Activated CD4-positive, alpha-beta T cell treated with anti-CD3 and anti-CD28 coated beads, Interleukin-2, amount 10 ng/mL, durations not matched to agents 7 days and 5 days (primary cell): ENCODE measurements at regions not wholly inside any gene's neighbourhood (a gene's known extent, or its start where the extent isn't known, plus 50 kb on each side); places are given as distances from the start of the nearest gene placed in this dataset.

Source experiments
- CTCF ChIA-PET: fragments of 350-600 bp; sonication (Branson Sonifier 250); formaldehyde crosslinking; loops from one replicate; lab custom pipeline; 2021; ENCODE audit warnings: antibody characterized with exemption; lab: Charles Lee
- POLR2A ChIA-PET: fragments of 350-600 bp; sonication (Branson Sonifier 250); formaldehyde crosslinking; loops from one replicate; lab custom pipeline; 2021; ENCODE audit warnings: antibody characterized with exemption; lab: Charles Lee
- DNase-seq: peaks from one replicate; pipeline ENCODE4 v3.0.0-alpha.2; 2020
- H3K27ac Mint-ChIP-seq: one replicate; pipeline ENCODE4 v1.8.0; 2021; ENCODE audit warnings: mild to moderate bottlenecking, moderate library complexity, mixed read lengths
- H3K27me3 Mint-ChIP-seq: one replicate; pipeline ENCODE4 v1.8.0; 2021; ENCODE audit warnings: mixed read lengths
- H3K36me3 Mint-ChIP-seq: one replicate; pipeline ENCODE4 v1.8.0; 2021; ENCODE audit warnings: low read depth, mixed read lengths
- H3K4me1 Mint-ChIP-seq: one replicate; pipeline ENCODE4 v1.8.0; 2021; ENCODE audit warnings: mixed read lengths
- H3K4me3 Mint-ChIP-seq: one replicate; pipeline ENCODE4 v1.8.0; 2021; ENCODE audit warnings: mild to moderate bottlenecking, moderate library complexity, mixed read lengths
- H3K9me3 Mint-ChIP-seq: one replicate; pipeline ENCODE4 v1.8.0; 2021; ENCODE audit warnings: mixed read lengths

- no peaks in the 10 kb centered on the region for H3K9me3 Mint-ChIP-seq
- H3K4me1 Mint-ChIP-seq = no peaks in the 10 kb centered on the region
- no peaks in the 10 kb centered on the region for H3K27me3 Mint-ChIP-seq
- ChIA-PET CTCF (no interaction called here), POLR2A (no interaction called here)
- H3K27ac Mint-ChIP-seq = no peak overlapping the region
- DNase-seq = no peak
- H3K4me3 Mint-ChIP-seq = no peak overlapping the region
- H3K36me3 Mint-ChIP-seq = no peaks in the 10 kb centered on the region
These were observed 238.5 kb downstream of the HDGFL1 start for GRCh38 chr6:22807818-22808217.

GRCh38 chr6:22808466-22808865, 239.1 kb downstream of the HDGFL1 start:
- H3K36me3 Mint-ChIP-seq = no peaks in the 10 kb centered on the region
- no peak overlapping the region for H3K27ac Mint-ChIP-seq
- no peaks in the 10 kb centered on the region for H3K4me1 Mint-ChIP-seq
- H3K4me3 Mint-ChIP-seq = no peak overlapping the region
- DNase-seq = no peak
- no peaks in the 10 kb centered on the region for H3K27me3 Mint-ChIP-seq
- ChIA-PET POLR2A (no interaction called here), CTCF (no interaction called here)
- no peaks in the 10 kb centered on the region for H3K9me3 Mint-ChIP-seq

GRCh38 chr6:22809370-22809769, 240.0 kb downstream of the HDGFL1 start:
- no peaks in the 10 kb centered on the region for H3K27me3 Mint-ChIP-seq
- no peak for DNase-seq
- no peak overlapping the region for H3K4me3 Mint-ChIP-seq
- H3K36me3 Mint-ChIP-seq = no peaks in the 10 kb centered on the region
- no peaks in the 10 kb centered on the region for H3K9me3 Mint-ChIP-seq
- H3K27ac Mint-ChIP-seq = no peak overlapping the region
- ChIA-PET POLR2A (no interaction called here), CTCF (no interaction called here)
- no peaks in the 10 kb centered on the region for H3K4me1 Mint-ChIP-seq

GRCh38 chr6:22819209-22819608, 249.8 kb downstream of the HDGFL1 start:
- DNase-seq = no peak
- H3K27me3 Mint-ChIP-seq = no peaks in the 10 kb centered on the region
- H3K36me3 Mint-ChIP-seq = no peaks in the 10 kb centered on the region
- no peaks in the 10 kb centered on the region for H3K9me3 Mint-ChIP-seq
- no peak overlapping the region for H3K27ac Mint-ChIP-seq
- no peaks in the 10 kb centered on the region for H3K4me1 Mint-ChIP-seq
- CTCF ChIA-PET = no interaction called here
- H3K4me3 Mint-ChIP-seq = no peak overlapping the region
- POLR2A ChIA-PET = no interaction called here

- H3K9me3 Mint-ChIP-seq = no peaks in the 10 kb centered on the region
- H3K36me3 Mint-ChIP-seq = no peaks in the 10 kb centered on the region
- DNase-seq = no peak
- ChIA-PET POLR2A (no interaction called here), CTCF (no interaction called here)
- H3K27me3 Mint-ChIP-seq = no peaks in the 10 kb centered on the region
- no peak overlapping the region for H3K4me3 Mint-ChIP-seq
- no peak overlapping the region for H3K27ac Mint-ChIP-seq
- no peaks in the 10 kb centered on the region for H3K4me1 Mint-ChIP-seq
These were observed 252.4 kb downstream of the HDGFL1 start for GRCh38 chr6:22821664-22822320.

- Mint-ChIP-seq H3K27me3 (no peaks in the 10 kb centered on the region), H3K27ac (no peak overlapping the region), H3K4me1 (no peaks in the 10 kb centered on the region), H3K4me3 (no peak overlapping the region), H3K9me3 (no peaks in the 10 kb centered on the region), H3K36me3 (no peaks in the 10 kb centered on the region)
- ChIA-PET CTCF (interaction anchor here (0.6 kb wide), 1 partner anchor 974 kb away, joined by 3 read pairs; no protein-coding TSS in a partner anchor), POLR2A (no interaction called here)
- no peak for DNase-seq
These were observed 255.8 kb downstream of the HDGFL1 start for GRCh38 chr6:22825210-22825609.

- no peaks in the 10 kb centered on the region for H3K9me3 Mint-ChIP-seq
- no peaks in the 10 kb centered on the region for H3K27me3 Mint-ChIP-seq
- CTCF ChIA-PET = interaction anchor here (0.9 kb wide), 1 partner anchor 16 kb away, joined by 3 read pairs; no protein-coding TSS in a partner anchor
- DNase-seq = no peak
- H3K4me1 Mint-ChIP-seq = no peaks in the 10 kb centered on the region
- H3K27ac Mint-ChIP-seq = no peak overlapping the region
- H3K4me3 Mint-ChIP-seq = no peak overlapping the region
- POLR2A ChIA-PET = no interaction called here
- no peaks in the 10 kb centered on the region for H3K36me3 Mint-ChIP-seq
These were observed 257.6 kb downstream of the HDGFL1 start for GRCh38 chr6:22826961-22827360.

- Mint-ChIP-seq H3K4me3 (no peak overlapping the region), H3K27me3 (no peaks in the 10 kb centered on the region), H3K4me1 (no peaks in the 10 kb centered on the region), H3K27ac (no peak overlapping the region), H3K36me3 (no peaks in the 10 kb centered on the region), H3K9me3 (no peaks in the 10 kb centered on the region)
- CTCF ChIA-PET = interaction anchor here (0.9 kb wide), 1 partner anchor 17 kb away, joined by 3 read pairs; no protein-coding TSS in a partner anchor
- POLR2A ChIA-PET = no interaction called here
- DNase-seq = no peak
These were observed 258.4 kb downstream of the HDGFL1 start for GRCh38 chr6:22827760-22828159.

- peaks cover 2% of the 10 kb centered on the region for H3K9me3 Mint-ChIP-seq
- no peak for DNase-seq
- no peaks in the 10 kb centered on the region for H3K4me1 Mint-ChIP-seq
- H3K27ac Mint-ChIP-seq = no peak overlapping the region
- CTCF ChIA-PET = no interaction called here
- no peaks in the 10 kb centered on the region for H3K36me3 Mint-ChIP-seq
- POLR2A ChIA-PET = no interaction called here
- no peak overlapping the region for H3K4me3 Mint-ChIP-seq
- H3K27me3 Mint-ChIP-seq = no peaks in the 10 kb centered on the region
These were observed 259.1 kb downstream of the HDGFL1 start for GRCh38 chr6:22828179-22829062.

- H3K9me3 Mint-ChIP-seq = peaks cover 2% of the 10 kb centered on the region
- H3K27me3 Mint-ChIP-seq = no peaks in the 10 kb centered on the region
- H3K4me3 Mint-ChIP-seq = no peak overlapping the region
- H3K4me1 Mint-ChIP-seq = no peaks in the 10 kb centered on the region
- H3K36me3 Mint-ChIP-seq = no peaks in the 10 kb centered on the region
- CTCF ChIA-PET = no interaction called here
- POLR2A ChIA-PET = no interaction called here
- no peak for DNase-seq
- no peak overlapping the region for H3K27ac Mint-ChIP-seq
These were observed 259.7 kb downstream of the HDGFL1 start for GRCh38 chr6:22829070-22829469.

GRCh38 chr6:22830463-22830862, 261.1 kb downstream of the HDGFL1 start:
- Mint-ChIP-seq H3K9me3 (peaks cover 2% of the 10 kb centered on the region), H3K4me1 (no peaks in the 10 kb centered on the region), H3K4me3 (no peak overlapping the region), H3K36me3 (no peaks in the 10 kb centered on the region), H3K27me3 (no peaks in the 10 kb centered on the region), H3K27ac (no peak overlapping the region)
- CTCF ChIA-PET = no interaction called here
- DNase-seq = no peak
- POLR2A ChIA-PET = interaction anchor here (0.7 kb wide), 1 partner anchor 421 kb away, joined by 4 read pairs; no protein-coding TSS in a partner anchor

GRCh38 chr6:22833191-22833590, 263.8 kb downstream of the HDGFL1 start:
- DNase-seq = no peak
- ChIA-PET POLR2A (no interaction called here), CTCF (no interaction called here)
- peaks cover 3% of the 10 kb centered on the region for H3K9me3 Mint-ChIP-seq
- H3K27ac Mint-ChIP-seq = no peak overlapping the region
- H3K4me1 Mint-ChIP-seq = no peaks in the 10 kb centered on the region
- H3K27me3 Mint-ChIP-seq = no peaks in the 10 kb centered on the region
- no peak overlapping the region for H3K4me3 Mint-ChIP-seq
- H3K36me3 Mint-ChIP-seq = no peaks in the 10 kb centered on the region

GRCh38 chr6:22838345-22838744, 269.0 kb downstream of the HDGFL1 start:
- POLR2A ChIA-PET = interaction anchor here (0.7 kb wide), 1 partner anchor 403 kb away, joined by 3 read pairs; no protein-coding TSS in a partner anchor
- Mint-ChIP-seq H3K4me3 (no peak overlapping the region), H3K9me3 (peaks cover 12% of the 10 kb centered on the region), H3K27me3 (no peaks in the 10 kb centered on the region), H3K27ac (no peak overlapping the region), H3K4me1 (no peaks in the 10 kb centered on the region), H3K36me3 (no peaks in the 10 kb centered on the region)
- CTCF ChIA-PET = no interaction called here
- no peak for DNase-seq
